Sigmoid colon (tissue), 3 donors: ENCODE measurements at regions not wholly inside any gene's neighbourhood (a gene's known extent, or its start where the extent isn't known, plus 50 kb on each side); places are given as distances from the start of the nearest gene placed in this dataset.

Experiments
- CTCF ChIP-seq, 4 experiments: fragments of 450-650 bp in 3 of 4; fragments of 200-600 bp in 1 of 4; IDR thresholded peaks; one replicate each; pipeline ENCODE4 v1.5.1; 2016 to 2019; ENCODE audit warnings: antibody characterized with exemption in 4 of 4, mild to moderate bottlenecking in 3 of 4, moderate library complexity in 2 of 4
- POLR2A ChIP-seq, 2 donors: fragments of 450-650 bp; IDR thresholded peaks; one replicate each; pipeline ENCODE4 v1.6.1; 2016; ENCODE audit warnings: antibody characterized with exemption in 2 of 2, mild to moderate bottlenecking in 2 of 2, moderate library complexity in 2 of 2

- TF ChIP-seq POLR2A (IDR thresholded peaks at IDR 0.05) (no peak), CTCF (IDR thresholded peaks at IDR 0.05) (no peak)
Measured at GRCh38 chr1:232334811-232335210, 295.1 kb downstream of the SIPA1L2 start.
